B cell (primary cell): ENCODE measurements at regions not wholly inside any gene's neighbourhood (a gene's known extent, or its start where the extent isn't known, plus 50 kb on each side); places are given as distances from the start of the nearest gene placed in this dataset. TPM values are rescaled to one million over a fixed set of nuclear protein-coding genes. Genes with fewer than 3 reads are reported as not detected.

Experiments used
- ATAC-seq: fragments of 200-7000 bp; cut with Tn5 transposase; one replicate; pipeline ENCODE4 v1.10.0; 2021; ENCODE audit warnings: low read depth, mild to moderate bottlenecking, moderate number of reproducible peaks, moderate library complexity
- CTCF ChIA-PET: fragments of 350-600 bp; sonication (Branson Sonifier 250); formaldehyde crosslinking; loops from one replicate; lab custom pipeline; 2021; ENCODE audit warnings: antibody characterized with exemption, inconsistent platforms; lab: Charles Lee
- POLR2A ChIA-PET: fragments of 350-600 bp; sonication (Branson Sonifier 250); formaldehyde crosslinking; loops from one replicate; lab custom pipeline; 2021; ENCODE audit warnings: antibody characterized with exemption; lab: Charles Lee
- DNase-seq: peaks from one replicate; pipeline ENCODE4 v3.0.0; 2013
- H2AFZ ChIP-seq: 2 replicates; pipeline ENCODE4 v1.6.1; 2012; ENCODE audit warnings: mild to moderate bottlenecking, low read depth, low read length; ENCODE audit not compliant: insufficient read depth, poor library complexity, severe bottlenecking
- H3K27ac ChIP-seq, 2 donors: 1 replicate in 1 of 2; 2 replicates in 1 of 2; pipeline ENCODE4 v1.5.1; 2012 to 2013; ENCODE audit warnings: low read length in 2 of 2, mild to moderate bottlenecking in 2 of 2, moderate library complexity in 1 of 2
- H3K27me3 ChIP-seq, 4 experiments: fragments of 200-600 bp in 1 of 4; sonication (generic) in 1 of 4; replicated peaks in 1 of 4; 1 replicate in 2 of 4; 2 replicates in 2 of 4; pipeline versions ENCODE4 v1.6.1 to v1.7.0; 2013 to 2016; ENCODE audit warnings: low read length in 3 of 4, mild to moderate bottlenecking in 2 of 4, mixed read lengths in 1 of 4, moderate library complexity in 1 of 4; ENCODE audit not compliant: insufficient read depth in 4 of 4, control insufficient read depth in 3 of 4; ENCODE audit errors: control extremely low read depth in 1 of 4
- H3K36me3 ChIP-seq, 2 experiments: replicated peaks in 1 of 2; 1 replicate in 1 of 2; 2 replicates in 1 of 2; pipeline versions ENCODE4 v1.6.1 to v1.7.1; 2013; ENCODE audit warnings: low read length in 1 of 2; ENCODE audit not compliant: insufficient read depth in 2 of 2, control insufficient read depth in 1 of 2; ENCODE audit errors: control extremely low read depth in 1 of 2, extremely low read depth in 1 of 2
- H3K4me1 ChIP-seq, 2 donors: fragments of 200-600 bp in 1 of 2; sonication (generic) in 1 of 2; 1 replicate in 1 of 2; 2 replicates in 1 of 2; pipeline versions ENCODE4 v1.5.1 to v1.6.1; 2013 to 2017; ENCODE audit warnings: low read length in 2 of 2; ENCODE audit not compliant: control insufficient read depth in 2 of 2, insufficient read depth in 2 of 2
- H3K4me2 ChIP-seq: replicated peaks from 2 replicates; pipeline ENCODE3; 2012; ENCODE audit warnings: mild to moderate bottlenecking, low read depth, low read length; ENCODE audit not compliant: poor library complexity, severe bottlenecking
- H3K4me3 ChIP-seq, 5 experiments: fragments of 200-600 bp in 1 of 5; sonication (generic) in 1 of 5; 1 replicate in 3 of 5; 2 replicates in 2 of 5; pipeline versions ENCODE4 v1.5.1 to v1.7.0; 2011 to 2016; ENCODE audit warnings: low read length in 4 of 5, mild to moderate bottlenecking in 4 of 5, low read depth in 2 of 5, control low read depth in 1 of 5, moderate library complexity in 1 of 5; ENCODE audit not compliant: insufficient read depth in 1 of 5; ENCODE audit errors: control extremely low read depth in 1 of 5, extremely low read depth in 1 of 5
- H3K79me2 ChIP-seq: fragments of 200-600 bp; sonication (generic); one replicate; pipeline ENCODE4 v1.6.0; 2016; ENCODE audit warnings: low read length; ENCODE audit not compliant: control insufficient read depth, insufficient read depth
- H3K9ac ChIP-seq: fragments of 200-600 bp; sonication (generic); 2 replicates; pipeline ENCODE4 v1.6.1; 2017; ENCODE audit warnings: mild to moderate bottlenecking, low read length, moderate library complexity
- H3K9me3 ChIP-seq, 3 donors: one replicate each; pipeline versions ENCODE4 v1.6.1 to v1.7.1; 2013; ENCODE audit warnings: low read length in 2 of 3; ENCODE audit not compliant: control insufficient read depth in 2 of 3, insufficient read depth in 1 of 3; ENCODE audit errors: control extremely low read depth in 1 of 3
- H4K20me1 ChIP-seq: 2 replicates; pipeline ENCODE4 v1.6.0; 2012; ENCODE audit warnings: mild to moderate bottlenecking, low read length; ENCODE audit not compliant: insufficient read depth, control insufficient read depth, poor library complexity, severe bottlenecking
- H3K27ac Mint-ChIP-seq: one replicate; pipeline ENCODE4 v1.8.0; 2021; ENCODE audit warnings: mixed read lengths
- H3K27me3 Mint-ChIP-seq: one replicate; pipeline ENCODE4 v1.8.0; 2021; ENCODE audit warnings: mixed read lengths
- H3K4me1 Mint-ChIP-seq: one replicate; pipeline ENCODE4 v1.8.0; 2021; ENCODE audit warnings: mixed read lengths
- H3K4me3 Mint-ChIP-seq: one replicate; pipeline ENCODE4 v1.8.0; 2021; ENCODE audit warnings: mixed read lengths
- H3K9me3 Mint-ChIP-seq: one replicate; pipeline ENCODE4 v1.8.0; 2022; ENCODE audit warnings: mixed read lengths; ENCODE audit not compliant: insufficient read depth
- CTCF ChIP-seq: fragments of 200-600 bp; IDR thresholded peaks from one replicate; pipeline ENCODE4 v1.8.0; 2022; ENCODE audit warnings: antibody characterized with exemption, mild to moderate bottlenecking
- EZH2 ChIP-seq: IDR thresholded peaks from 2 replicates; pipeline ENCODE4 v1.6.1; 2012; ENCODE audit warnings: borderline replicate concordance, low read depth, mild to moderate bottlenecking, moderate library complexity, low read length; ENCODE audit not compliant: insufficient read depth, poor library complexity, severe bottlenecking
- WGBS: methylation state at CpG from one replicate; pipeline ENCODE4 v1.1.5; 2013; ENCODE audit warnings: missing lambda C conversion rate; ENCODE audit not compliant: insufficient coverage; 5-methylcytosine and 5-hydroxymethylcytosine counted together
- intact Hi-C: fragments of 100-400 bp; cut with micrococcal nuclease; formaldehyde crosslinking; loops from one replicate; pipeline ENCODE4 v1.10.0; 2022
- small RNA-seq: library from RNA; depleted of rRNA; stranded (forward); fragments of <200 nt; gene quantifications from one replicate; pipeline ENCODE3, GENCODE V24; 2012; ENCODE audit warnings: low replicate concordance, low read depth; ENCODE audit not compliant: insufficient read length

GRCh38 chr13:103130681-103131210 lies 64.5 kb upstream of the SLC10A2 start:
- no peaks in the 10 kb centered on the region for H3K9me3 Mint-ChIP-seq
- Histone ChIP-seq H3K4me2 (no peak overlapping the region), H3K27me3 (no peaks in the 10 kb centered on the region), H3K9ac (no peak overlapping the region), H3K27ac (no peak overlapping the region), H3K36me3 (no peaks in the 10 kb centered on the region), H3K9me3 (no peaks in the 10 kb centered on the region), H2AFZ (no peak overlapping the region), H4K20me1 (no peaks in the 10 kb centered on the region), H3K4me3 (no peak overlapping the region), H3K79me2 (no peaks in the 10 kb centered on the region), H3K4me1 (no peaks in the 10 kb centered on the region)
- no CpG with 5 or more reads among the region's 3 CpGs for WGBS
- H3K4me1 Mint-ChIP-seq = peaks cover 2% of the 10 kb centered on the region
- no peak overlapping the region for H3K27ac Mint-ChIP-seq
- no peaks in the 10 kb centered on the region for H3K27me3 Mint-ChIP-seq
- ChIA-PET POLR2A (no interaction called here), CTCF (no interaction called here)
- intact Hi-C loops = no loop called here
- ATAC-seq (no peak), DNase-seq (no peak)
- TF ChIP-seq EZH2 (no peak), CTCF (no peak)
- no peak overlapping the region for H3K4me3 Mint-ChIP-seq

GRCh38 chr13:103130146-103130545 lies 63.9 kb upstream of the SLC10A2 start:
- Histone ChIP-seq H3K9me3 (no peaks in the 10 kb centered on the region), H3K9ac (no peak overlapping the region), H3K27me3 (no peaks in the 10 kb centered on the region), H4K20me1 (no peaks in the 10 kb centered on the region), H3K27ac (no peak overlapping the region), H3K4me3 (no peak overlapping the region), H2AFZ (no peak overlapping the region), H3K79me2 (no peaks in the 10 kb centered on the region), H3K36me3 (no peaks in the 10 kb centered on the region), H3K4me2 (no peak overlapping the region), H3K4me1 (no peaks in the 10 kb centered on the region)
- no peak for DNase-seq
- H3K9me3 Mint-ChIP-seq = no peaks in the 10 kb centered on the region
- ATAC-seq = no peak
- WGBS = 100% methylated on average over 4 of the region's 5 CpGs
- no peak overlapping the region for H3K27ac Mint-ChIP-seq
- peaks cover 2% of the 10 kb centered on the region for H3K4me1 Mint-ChIP-seq
- POLR2A ChIA-PET = no interaction called here
- H3K4me3 Mint-ChIP-seq = no peak overlapping the region
- no peaks in the 10 kb centered on the region for H3K27me3 Mint-ChIP-seq
- TF ChIP-seq EZH2 = no peak
- TF ChIP-seq CTCF = no peak
- intact Hi-C loops = no loop called here
- CTCF ChIA-PET = no interaction called here

Small RNA genes lying in the stretch of these regions (small RNA-seq; reads per million reads assigned to genes)
- gene RF00402 (not detected), gene RF02090 (not detected), gene RF02091 (not detected), gene RNA5SP38 (not detected)
